Amniotic epithelial cell (primary cell): ENCODE measurements at regions not wholly inside any gene's neighbourhood (a gene's known extent, or its start where the extent isn't known, plus 50 kb on each side); places are given as distances from the start of the nearest gene placed in this dataset.

Experiments used
- DNase-seq: peaks from one replicate; pipeline ENCODE4 v3.0.0-alpha.2; 2010; ENCODE audit warnings: low read depth

DNA sequence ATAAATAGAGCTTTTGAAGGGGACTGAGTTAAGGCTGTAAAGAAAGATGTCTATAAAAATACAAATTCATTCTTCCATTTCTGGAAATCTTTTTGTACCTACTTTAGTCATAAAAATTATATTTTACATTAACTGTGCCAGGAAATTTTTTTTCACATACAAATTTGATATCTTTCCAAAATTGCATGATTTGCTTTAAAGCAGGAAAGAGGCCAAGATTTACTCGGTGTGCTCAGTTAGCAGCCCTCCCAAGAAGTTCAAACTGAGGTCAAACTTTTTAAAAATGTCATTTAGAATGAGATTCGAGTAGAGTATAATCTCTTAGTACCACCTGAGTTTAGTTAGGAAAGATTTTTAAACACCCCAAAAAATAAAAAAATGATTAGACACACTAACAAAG is 173.2 kb upstream of the GRIP1 start:
- DNase-seq: no peak

DNA sequence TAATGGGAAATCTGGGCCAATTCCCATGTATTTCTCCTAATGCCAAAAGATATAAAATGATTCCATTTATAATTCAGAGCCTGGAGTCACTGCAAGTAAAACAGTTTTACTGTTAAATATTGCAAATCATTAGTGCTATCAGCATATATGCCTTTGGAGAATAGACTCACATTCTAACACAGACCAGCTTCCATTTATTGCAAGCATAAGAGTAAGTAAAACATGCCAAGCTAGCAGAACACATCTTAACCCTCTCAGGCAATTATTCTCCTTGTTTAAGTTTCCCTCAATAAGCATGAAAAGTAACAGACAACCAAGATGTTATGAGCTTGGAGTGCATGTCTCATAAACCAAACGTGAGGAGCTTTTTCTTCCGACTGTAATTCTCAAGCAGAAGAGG is 173.9 kb upstream of the GRIP1 start:
- no peak for DNase-seq

DNA sequence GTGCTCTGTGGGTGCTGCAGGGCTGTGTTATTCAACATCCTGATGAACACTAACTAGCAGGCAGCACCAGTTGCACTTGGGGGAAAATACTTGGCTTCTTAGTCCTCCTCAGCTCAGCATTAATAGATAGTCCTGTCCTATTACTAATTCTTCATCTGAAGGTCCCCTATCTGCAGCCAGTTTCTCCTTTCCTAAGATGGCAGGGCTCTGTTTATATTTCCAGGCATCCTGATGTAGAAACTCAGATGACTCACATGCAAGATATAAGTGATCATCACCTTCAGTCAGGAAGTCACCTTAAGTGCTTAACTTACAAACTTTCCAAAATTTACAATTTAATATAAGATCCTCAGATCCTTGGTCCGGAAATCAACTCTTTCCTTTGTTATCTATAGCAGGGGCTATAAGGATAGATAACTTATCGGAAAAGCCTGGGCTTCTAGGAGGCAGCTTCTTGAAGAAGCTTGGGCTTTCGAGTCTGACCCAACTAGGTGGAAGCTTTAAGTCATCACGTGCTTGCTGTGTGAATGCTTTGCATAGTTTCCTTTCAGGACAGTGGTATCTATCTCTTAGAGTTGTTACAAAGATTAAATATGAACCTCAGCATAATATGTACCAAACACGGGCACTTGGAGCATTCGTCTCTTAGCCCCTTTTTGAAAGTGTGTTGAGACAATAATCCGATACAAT is 181.0 kb upstream of the GRIP1 start:
- DNase-seq: peak; percentile 29

DNA sequence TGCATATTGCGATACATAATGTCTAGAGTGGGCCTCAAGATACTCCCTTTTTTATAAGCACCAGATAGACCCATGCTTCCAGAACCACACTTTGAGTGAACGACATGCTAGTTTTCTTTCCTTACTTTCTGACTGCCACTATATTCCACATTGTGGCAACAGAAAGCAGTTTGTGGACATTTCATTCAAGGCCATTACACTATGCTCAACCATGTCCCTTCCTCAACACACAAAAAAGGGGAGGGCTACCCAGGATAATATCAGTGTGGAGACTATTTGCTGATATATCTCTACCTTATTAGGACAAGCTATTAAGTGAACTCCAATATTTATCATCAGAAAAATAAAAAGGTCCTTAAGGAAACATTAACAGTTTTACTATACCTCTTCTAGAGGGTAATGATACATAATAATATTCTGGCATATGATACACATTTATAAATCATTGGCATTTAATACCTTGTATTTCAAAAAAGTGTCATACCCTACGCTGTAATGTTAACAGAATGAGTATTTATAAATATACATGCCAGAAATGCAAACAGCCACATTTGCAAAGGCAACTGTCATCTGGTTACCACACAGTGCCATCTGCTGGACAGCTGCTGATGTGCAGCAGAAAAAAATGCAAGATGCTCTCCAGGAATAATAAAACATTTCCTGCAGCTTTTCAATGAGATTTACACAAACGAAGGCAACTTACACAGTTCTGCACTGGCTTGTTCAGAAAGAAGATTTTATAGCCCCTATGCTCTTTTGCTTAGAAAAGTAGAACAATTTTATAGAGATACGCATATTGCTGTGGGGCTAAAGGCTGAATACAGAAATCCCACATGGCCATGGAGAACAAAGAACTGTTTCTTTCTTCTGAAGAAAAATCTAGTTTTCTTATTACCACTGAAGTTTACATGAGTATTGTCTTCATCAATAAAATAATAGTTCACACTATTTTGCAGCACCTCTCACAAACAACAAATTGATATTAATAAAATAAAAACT is 182.2 kb upstream of the GRIP1 start:
- DNase-seq: peak; percentile 47

DNA sequence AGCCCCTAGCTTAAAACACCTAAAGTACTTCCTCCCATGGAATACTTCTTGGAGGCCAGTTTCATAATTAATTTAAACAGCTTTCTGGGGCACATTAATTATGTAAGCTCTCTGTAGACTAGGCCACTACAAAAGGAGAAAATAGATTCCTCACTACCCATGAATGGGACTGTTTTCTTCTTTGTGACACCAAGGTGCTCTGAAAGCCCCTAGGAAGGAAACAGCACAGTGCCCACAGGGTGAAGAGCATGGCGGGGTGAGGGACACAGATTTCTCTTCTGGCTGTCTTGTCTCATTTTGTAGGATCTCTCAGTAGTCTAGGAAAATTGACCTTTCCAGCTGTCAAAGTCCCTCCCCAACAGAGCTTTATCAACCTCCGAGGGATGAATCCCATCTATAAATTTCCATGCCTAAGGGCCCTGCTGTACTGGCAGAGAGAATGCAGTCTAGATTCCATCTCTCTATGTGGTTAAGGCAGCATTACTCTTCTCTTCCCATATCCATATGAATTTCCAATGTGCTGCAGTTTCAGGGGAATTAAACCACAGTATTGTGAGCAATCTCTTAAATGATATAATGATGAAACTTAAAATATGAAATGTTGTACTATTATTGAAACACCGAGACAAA is 183.6 kb upstream of the GRIP1 start:
- DNase-seq: no peak

DNA sequence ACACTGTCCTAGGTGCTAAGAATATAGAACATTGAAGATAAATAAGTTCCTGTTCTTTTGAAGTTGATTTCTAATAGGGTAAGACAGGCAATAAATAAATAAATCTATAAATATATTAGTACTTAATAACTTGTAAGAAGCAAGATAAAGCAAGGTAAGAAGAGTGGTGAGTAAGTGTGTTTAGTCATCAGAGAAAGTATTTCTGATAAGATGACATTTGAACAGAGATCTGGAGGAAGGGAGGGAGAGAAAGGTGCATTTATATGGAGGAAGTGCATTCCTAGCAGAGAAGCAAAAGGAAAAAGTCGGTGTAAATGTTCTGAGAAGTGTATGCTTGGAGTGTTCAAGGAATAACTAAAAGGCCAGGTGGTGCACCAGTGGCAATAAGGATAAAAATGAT is 184.4 kb upstream of the GRIP1 start:
- no peak for DNase-seq

DNA sequence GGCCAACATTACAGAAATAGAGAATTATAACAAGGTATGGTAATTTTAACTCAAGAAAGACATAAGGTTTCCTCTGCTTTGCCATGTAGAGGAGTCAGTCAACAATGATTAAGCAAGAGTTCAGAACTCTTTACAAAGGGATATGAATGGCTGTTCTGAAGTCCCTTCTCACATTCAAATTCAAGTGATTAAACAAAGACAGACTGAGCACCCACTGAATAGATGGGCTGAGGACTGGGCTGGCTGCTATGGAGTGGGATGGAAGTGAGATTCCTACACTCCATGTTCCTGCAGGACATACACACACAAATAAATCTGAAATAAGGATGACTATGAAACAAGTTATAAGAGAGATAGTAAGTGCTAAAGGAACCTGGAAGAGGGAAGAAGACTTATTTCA is 199.0 kb upstream of the GRIP1 start:
- no peak for DNase-seq

DNA sequence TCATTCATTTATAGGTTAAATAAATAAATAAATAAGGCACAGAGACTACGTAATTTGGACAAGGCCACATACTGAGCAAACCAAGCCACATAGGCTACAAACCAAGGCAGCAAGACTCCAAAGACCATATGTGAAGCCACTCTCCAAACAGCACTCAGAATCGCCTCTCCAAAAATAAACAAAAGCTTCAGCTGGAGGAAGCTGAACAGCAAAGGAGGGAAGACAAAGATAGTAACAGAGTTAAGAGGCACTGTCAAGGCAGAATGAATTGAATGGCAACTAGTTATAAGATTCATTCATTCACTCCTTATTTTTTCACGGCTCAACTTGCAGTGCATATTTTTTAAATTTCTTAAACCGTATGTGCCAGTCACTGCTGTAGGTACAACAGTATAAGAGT is 200.5 kb upstream of the GRIP1 start:
- DNase-seq: no peak

DNA sequence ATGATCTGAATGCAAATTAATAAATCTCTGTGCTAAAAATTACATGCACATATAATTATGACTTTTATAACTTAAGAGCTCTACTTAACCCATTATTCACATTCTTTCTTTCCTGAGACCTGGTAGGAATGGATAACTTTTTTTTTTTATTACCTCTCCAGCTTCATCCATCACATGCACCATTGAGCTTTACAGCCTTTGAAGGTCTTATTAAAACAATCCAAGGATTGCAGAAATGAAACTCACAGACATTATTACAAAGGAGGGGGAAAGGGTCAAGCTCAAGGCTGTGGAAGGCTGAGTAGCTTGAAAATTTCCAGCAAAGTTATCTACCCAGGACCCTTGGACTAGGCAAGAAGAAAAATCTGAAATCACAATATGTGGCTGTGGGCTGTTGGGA is 202.5 kb upstream of the GRIP1 start:
- no peak for DNase-seq

DNA sequence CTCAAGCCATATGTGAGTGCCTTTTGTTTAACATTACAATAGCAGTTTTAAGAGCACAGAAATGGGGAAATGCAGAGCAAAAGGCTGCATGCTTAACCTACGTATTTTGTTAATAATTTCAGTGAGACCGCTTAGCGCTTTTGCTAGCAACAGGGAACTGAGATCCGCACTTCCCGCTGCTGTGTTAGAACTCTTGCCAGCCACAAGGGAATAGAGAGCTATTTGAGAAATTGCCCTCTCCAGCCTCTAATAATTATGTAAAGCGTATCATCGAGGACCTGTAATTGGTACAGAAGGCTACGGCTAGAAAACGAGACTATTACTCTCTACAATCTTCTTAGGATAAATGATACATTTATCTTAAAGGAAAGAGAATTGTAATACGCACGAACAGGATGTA is 205.2 kb upstream of the GRIP1 start:
- no peak for DNase-seq

DNA sequence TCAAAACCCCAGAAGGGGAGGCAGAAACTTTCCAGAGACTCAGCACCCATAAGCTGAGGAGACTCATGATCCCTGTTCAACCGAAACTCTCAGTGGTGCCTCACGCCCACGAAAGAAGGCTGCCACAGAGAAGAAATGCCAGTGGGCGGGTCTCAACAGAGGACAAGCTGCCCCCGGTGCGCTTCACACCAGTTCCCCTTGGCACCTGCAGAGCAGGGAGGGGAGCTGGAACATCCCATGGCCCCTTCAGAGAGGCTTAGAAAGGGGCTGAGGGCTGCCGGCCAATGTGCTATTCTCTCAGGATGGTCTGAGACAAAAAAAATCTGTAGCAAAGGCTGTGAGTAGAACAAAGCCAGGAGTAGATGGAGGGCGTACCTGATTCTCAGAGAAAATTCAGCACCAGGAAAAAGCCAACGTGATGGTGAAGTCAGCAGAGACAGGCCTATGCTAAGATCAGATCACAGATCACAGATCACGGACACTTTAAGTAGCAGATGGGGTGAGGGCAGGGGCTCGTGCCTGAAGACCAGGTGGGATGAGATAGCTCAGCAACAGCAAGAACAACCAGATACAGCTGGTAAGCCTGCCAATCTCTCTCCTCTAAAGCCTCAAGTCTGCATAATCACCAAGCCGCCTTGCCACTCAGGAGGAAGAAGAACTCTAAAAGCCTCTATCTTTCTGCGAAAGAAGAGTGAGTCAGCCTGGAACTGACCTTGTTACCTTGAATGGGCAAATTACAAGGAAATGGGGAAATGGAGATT is 206.4 kb upstream of the GRIP1 start:
- peak; percentile 6 for DNase-seq

DNA sequence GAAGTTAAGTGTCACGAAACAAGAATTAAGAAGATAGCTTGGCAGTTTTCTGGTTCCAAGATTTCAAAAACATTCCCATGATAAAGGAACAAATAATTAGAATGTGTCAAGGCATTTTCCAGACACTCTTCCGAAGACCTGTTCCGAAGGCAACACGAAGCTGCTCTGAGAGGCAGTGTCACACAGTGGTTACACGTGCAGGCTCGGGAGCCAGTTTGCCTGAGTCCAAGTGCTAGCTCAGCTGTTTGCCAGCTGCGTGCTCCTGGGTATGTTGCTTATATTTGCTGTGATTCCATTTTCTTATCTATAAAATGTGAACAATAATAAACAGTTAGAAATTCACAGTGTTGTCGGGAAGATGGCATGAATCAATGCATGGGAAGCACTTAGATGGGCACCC is 217.9 kb upstream of the GRIP1 start:
- no peak for DNase-seq

DNA sequence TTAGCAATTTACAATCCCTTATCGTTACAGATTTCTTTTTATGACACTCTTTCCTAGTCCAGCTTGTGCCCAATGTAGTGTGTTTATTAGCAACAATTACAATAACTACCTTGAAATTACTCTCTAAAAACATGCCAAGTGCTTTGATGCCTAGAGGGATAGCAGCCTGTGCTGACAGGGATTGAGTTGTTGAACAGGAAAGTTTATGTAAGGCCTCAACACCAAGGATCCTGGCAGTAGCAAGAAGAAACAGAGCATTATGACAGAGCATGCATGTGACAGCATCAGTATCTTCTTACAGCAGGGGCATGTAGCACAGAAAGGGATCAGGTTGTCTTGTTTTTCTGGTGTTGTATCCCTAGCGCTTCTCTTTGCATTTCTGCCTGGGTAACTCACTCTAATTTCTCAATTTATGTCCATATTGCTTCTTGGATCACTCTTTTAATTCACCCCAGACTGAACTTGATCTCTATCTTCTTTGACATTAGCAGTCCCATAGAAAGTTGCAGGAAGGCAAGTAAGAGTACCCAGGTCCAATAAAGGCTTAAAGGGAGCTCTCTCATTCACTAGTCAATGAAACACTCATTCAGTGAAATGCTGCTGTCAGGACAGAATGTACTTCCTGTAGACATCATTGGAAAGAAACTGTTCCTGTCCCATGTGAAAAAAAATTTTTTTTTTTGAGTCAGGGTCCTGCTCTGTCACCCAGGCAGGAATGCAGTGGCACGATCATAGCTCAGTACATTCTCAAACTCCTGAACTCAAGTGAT is 220.0 kb upstream of the GRIP1 start:
- DNase-seq: no peak

DNA sequence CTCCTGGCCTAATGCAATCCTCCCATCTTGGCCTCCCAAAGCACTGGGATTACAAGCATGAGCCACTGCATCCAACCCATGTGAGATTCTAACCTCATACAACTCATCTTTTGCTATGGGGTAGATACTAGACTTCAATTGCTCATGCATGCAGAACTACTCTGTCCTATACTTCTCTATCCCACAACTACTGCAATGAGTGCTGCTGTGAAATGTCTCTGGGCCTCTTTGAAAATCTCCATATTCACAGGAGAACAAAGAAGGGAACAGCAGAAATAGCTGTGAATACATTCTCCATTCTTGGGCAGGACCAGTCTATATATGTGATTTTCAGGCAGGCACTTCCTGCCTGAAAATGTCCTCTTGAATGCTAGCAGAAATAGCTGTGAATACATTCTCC is 220.7 kb upstream of the GRIP1 start:
- DNase-seq: no peak

DNA sequence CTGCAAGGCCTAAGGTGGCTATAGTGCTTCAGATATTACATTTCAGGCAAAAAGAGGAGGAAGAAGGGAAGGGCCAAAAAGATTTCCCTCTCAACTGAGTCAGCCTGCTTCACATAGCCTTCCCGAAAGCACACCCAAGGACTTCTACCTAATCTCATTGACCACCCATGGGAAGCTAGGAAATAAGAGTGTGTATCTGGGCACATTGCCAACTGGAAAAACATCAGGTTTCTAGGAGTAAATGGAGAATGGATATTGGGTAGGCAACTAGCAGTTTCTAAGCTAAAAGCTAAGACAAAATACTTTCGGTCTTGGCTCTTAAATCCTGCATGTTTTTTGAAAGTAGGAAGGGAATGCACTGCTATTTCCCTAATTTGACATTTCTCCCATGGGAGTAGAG is 221.7 kb upstream of the GRIP1 start:
- no peak for DNase-seq

DNA sequence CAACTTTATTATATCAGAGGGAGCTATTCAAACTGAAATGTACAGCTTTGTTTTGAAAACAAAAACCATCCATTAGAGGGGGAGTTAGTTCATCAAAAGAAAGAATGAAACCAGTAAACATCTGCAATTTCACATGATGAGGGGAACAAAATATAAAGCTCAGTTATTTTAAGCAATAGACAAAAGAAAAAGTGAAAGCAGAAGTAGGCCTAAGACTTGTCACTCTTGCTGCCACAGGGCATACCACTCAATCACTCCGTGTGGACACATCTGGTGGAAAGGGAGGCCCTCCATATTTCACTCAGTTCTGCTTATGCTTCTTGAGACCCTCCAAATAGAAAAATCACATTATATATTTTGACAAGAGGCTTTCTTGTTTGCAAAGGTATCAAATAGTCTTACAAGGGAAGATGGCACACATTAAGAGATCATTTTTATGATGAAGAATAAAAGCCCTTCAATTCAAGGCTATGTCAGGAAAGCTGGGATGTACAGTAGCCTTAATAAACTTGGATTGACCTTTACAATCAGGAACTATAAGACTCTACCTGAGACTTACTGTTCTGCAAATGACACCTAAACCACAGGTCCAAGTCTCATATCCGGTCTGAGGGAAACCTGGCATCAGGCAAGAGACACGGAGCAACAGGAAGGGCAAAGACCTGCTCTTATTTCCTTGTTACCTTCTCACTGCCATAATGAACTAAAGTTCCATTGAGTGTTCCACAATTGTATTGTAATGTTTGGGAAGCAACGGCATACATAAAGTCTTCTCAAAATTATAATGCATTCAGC is 222.5 kb upstream of the GRIP1 start:
- DNase-seq: no peak

DNA sequence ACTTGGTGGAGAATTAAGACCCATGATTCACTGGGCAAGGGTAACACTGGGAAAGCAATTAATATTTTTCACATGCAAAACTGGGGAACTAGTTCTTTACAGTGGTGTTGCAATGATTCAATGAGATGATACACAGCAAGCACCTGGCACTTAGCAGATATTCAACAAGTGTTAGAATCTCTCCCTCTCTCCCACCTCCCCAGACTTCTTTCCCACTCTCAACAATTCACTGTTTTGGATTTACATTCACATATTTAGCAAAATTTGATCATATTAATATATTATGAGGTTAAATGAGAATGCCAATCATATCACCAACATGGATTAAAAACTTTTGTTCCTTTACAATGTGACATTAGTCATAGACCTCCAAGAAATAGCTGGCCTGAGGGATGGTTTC is 223.1 kb upstream of the GRIP1 start:
- DNase-seq: no peak

DNA sequence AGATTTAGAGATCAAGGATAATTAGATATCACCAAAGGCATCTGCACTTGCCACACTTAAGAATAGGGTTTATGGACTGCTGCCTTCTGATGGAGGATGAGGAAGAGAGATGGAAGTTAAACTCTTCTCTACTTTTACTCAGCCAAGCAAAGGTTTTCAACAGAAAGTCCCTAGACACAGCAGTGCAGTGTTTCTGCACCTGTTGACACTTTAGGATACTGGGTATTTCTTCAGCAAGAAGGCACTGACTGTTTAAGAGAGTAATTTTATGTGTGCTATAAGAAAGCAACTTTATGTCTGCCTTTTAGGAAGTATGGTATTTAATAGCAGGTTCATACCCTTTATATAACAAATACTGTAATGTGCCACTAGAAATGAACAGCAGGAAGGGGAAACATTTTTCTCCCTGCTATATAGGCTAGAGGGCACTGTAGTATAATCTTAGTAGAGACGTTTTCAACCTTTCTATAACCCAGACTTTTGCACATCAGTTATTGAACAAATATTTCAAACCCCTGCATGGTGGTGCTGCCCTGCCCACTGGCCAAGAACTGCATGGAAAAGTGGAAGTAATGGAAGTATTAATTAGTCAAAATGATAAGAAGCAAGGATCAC is 225.0 kb upstream of the GRIP1 start:
- DNase-seq: no peak

DNA sequence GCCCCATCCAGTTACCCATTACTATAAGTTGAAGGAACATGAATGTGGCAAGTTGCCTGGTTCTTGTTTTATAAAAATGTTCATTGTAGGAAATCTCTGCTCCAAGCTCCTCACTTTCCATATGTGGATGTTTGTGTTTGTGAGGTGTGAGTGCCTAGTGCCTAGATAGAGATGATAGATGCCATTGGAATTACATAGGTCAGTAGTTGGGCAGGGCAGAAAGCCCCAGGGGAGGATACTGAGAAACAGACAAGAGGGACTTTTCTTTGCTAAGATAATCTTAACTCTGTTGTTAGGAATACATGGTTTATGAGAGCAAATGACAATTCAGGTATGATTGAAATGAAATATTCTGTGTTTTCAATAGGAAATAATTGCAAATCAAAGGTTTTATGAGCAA is 226.3 kb upstream of the GRIP1 start:
- no peak for DNase-seq

DNA sequence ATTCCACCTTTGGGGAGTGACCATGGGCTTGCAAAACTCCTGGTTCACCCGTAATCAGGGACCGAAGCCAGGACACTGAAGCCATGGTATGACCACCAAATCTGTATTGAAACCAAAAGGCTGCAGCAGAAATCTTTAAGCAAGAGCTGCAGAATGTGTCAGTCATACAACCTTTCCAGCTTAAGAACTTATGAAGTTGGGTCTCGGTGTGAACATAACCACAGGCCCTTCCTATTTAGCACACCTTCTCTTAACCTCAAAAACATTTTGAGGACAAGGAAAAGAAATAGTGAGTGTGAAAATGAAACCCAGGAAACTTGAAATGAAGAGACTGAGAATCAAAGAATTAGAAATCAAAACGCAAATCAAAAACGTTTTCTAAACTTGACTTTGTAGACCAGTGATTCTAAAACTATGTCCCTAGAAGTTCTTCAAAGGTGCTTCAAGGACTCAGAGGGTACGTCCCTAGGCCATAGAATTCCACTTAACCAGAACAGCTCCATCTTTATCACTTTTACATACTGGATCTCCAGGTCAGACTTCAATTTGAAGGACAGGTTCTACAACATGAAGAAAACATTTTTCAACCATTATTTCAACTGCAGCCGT is 231.6 kb upstream of the GRIP1 start:
- DNase-seq: no peak
